EL (cell line): ENCODE measurements at regions not wholly inside any gene's neighbourhood (a gene's known extent, or its start where the extent isn't known, plus 50 kb on each side); places are given as distances from the start of the nearest gene placed in this dataset.
"Not testable (repeated sequence)": the region's sequence is repeated elsewhere in the genome, so short reads cannot be mapped to it uniquely, and the experiment has no call there.

Source experiments
- DNase-seq: peaks from one replicate; pipeline ENCODE4 v3.0.0-alpha.2; 2016

- DNase-seq: no peak
These were observed 141.8 kb downstream of the LAT start for GRCh38 chr16:29126616-29127015.

GRCh38 chr16:29126057-29126494 lies 141.2 kb downstream of the LAT start:
- no peak for DNase-seq

GRCh38 chr16:29124828-29125227 lies 140.0 kb downstream of the LAT start:
- no peak for DNase-seq

- DNase-seq: not testable (repeated sequence)
These were observed 139.3 kb downstream of the LAT start for GRCh38 chr16:29124162-29124561.

- not testable (repeated sequence) for DNase-seq
These were observed 135.8 kb downstream of the LAT start for GRCh38 chr16:29120680-29121079.

GRCh38 chr16:29118301-29118957 lies 133.6 kb downstream of the LAT start:
- DNase-seq: not testable (repeated sequence)

GRCh38 chr16:29117631-29118030 lies 132.8 kb downstream of the LAT start:
- no peak for DNase-seq

GRCh38 chr16:29116980-29117379 lies 132.1 kb downstream of the LAT start:
- no peak for DNase-seq

- not testable (repeated sequence) for DNase-seq
These were observed 131.4 kb downstream of the LAT start for GRCh38 chr16:29116207-29116606.

- peak; percentile 5 for DNase-seq
These were observed 130.9 kb downstream of the LAT start for GRCh38 chr16:29115802-29116141.

- peak; percentile 52 for DNase-seq
These were observed 130.3 kb downstream of the LAT start for GRCh38 chr16:29114989-29115801.

- no peak for DNase-seq
These were observed 129.7 kb downstream of the LAT start for GRCh38 chr16:29114574-29114973.

- not testable (repeated sequence) for DNase-seq
These were observed 128.6 kb downstream of the LAT start for GRCh38 chr16:29113446-29113845.

GRCh38 chr16:29112755-29113347 lies 128.0 kb downstream of the LAT start:
- no peak for DNase-seq

GRCh38 chr16:29111901-29112680 lies 127.2 kb downstream of the LAT start:
- DNase-seq: not testable (repeated sequence)

- DNase-seq: no peak
These were observed 126.6 kb downstream of the LAT start for GRCh38 chr16:29111421-29111820.

GRCh38 chr16:29108625-29109169 lies 123.8 kb downstream of the LAT start:
- DNase-seq: not testable (repeated sequence)

GRCh38 chr16:29107299-29107698 lies 122.4 kb downstream of the LAT start:
- DNase-seq: no peak

- not testable (repeated sequence) for DNase-seq
These were observed 121.5 kb downstream of the LAT start for GRCh38 chr16:29106259-29106908.

GRCh38 chr16:29104600-29104999 lies 119.7 kb downstream of the LAT start:
- DNase-seq: not testable (repeated sequence)

- not testable (repeated sequence) for DNase-seq
These were observed 113.1 kb downstream of the LAT start for GRCh38 chr16:29097965-29098364.
